CD8-positive, alpha-beta memory T cell (primary cell): ENCODE measurements at regions not wholly inside any gene's neighbourhood (a gene's known extent, or its start where the extent isn't known, plus 50 kb on each side); places are given as distances from the start of the nearest gene placed in this dataset.

Experiments
- CTCF ChIA-PET: fragments of 350-600 bp; sonication (Branson Sonifier 250); formaldehyde crosslinking; loops from one replicate; lab custom pipeline; 2021; ENCODE audit warnings: antibody characterized with exemption; lab: Charles Lee
- POLR2A ChIA-PET: fragments of 350-600 bp; sonication (Branson Sonifier 250); formaldehyde crosslinking; loops from one replicate; lab custom pipeline; 2021; ENCODE audit warnings: antibody characterized with exemption; lab: Charles Lee
- DNase-seq, 5 donors: peaks; one replicate each; pipeline versions ENCODE4 v3.0.0 to v3.0.0-alpha.2; 2020 to 2022; ENCODE audit warnings: mixed read lengths in 1 of 5
- H3K27ac ChIP-seq: one replicate; pipeline ENCODE4 v1.7.0; 2013; ENCODE audit warnings: low read depth, mild to moderate bottlenecking, low read length, moderate library complexity
- H3K27me3 ChIP-seq: 2 replicates; pipeline ENCODE4 v1.7.0; 2013; ENCODE audit warnings: low read length, mild to moderate bottlenecking; ENCODE audit not compliant: insufficient read depth, poor library complexity, severe bottlenecking
- H3K36me3 ChIP-seq: 2 replicates; pipeline ENCODE4 v1.7.0; 2013; ENCODE audit warnings: mild to moderate bottlenecking, low read length, moderate library complexity; ENCODE audit not compliant: insufficient read depth
- H3K4me1 ChIP-seq: 2 replicates; pipeline ENCODE4 v1.7.0; 2013; ENCODE audit warnings: mild to moderate bottlenecking, low read length, moderate library complexity; ENCODE audit not compliant: insufficient read depth
- H3K4me3 ChIP-seq: 2 replicates; pipeline ENCODE4 v1.7.0; 2013; ENCODE audit warnings: mild to moderate bottlenecking, low read length
- H3K9me3 ChIP-seq: 2 replicates; pipeline ENCODE4 v1.7.0; 2013; ENCODE audit warnings: mild to moderate bottlenecking, low read length
- H3K27ac Mint-ChIP-seq, 8 donors: one replicate each; pipeline ENCODE4 v1.8.0; 2020 to 2021; ENCODE audit warnings: mixed read lengths in 8 of 8, mild to moderate bottlenecking in 6 of 8, inconsistent platforms in 3 of 8, moderate library complexity in 3 of 8
- H3K27me3 Mint-ChIP-seq, 2 donors: one replicate each; pipeline ENCODE4 v1.8.0; 2020 to 2021; ENCODE audit warnings: mixed read lengths in 2 of 2, mild to moderate bottlenecking in 1 of 2, moderate library complexity in 1 of 2
- H3K36me3 Mint-ChIP-seq, 3 donors: one replicate each; pipeline ENCODE4 v1.8.0; 2020 to 2021; ENCODE audit warnings: mixed read lengths in 3 of 3, inconsistent platforms in 1 of 3, mild to moderate bottlenecking in 1 of 3
- H3K4me1 Mint-ChIP-seq, 3 donors: one replicate each; pipeline ENCODE4 v1.8.0; 2020 to 2021; ENCODE audit warnings: mixed read lengths in 3 of 3, inconsistent platforms in 1 of 3, mild to moderate bottlenecking in 1 of 3
- H3K4me3 Mint-ChIP-seq, 7 donors: one replicate each; pipeline ENCODE4 v1.8.0; 2020 to 2021; ENCODE audit warnings: mixed read lengths in 7 of 7, mild to moderate bottlenecking in 6 of 7, moderate library complexity in 4 of 7, inconsistent platforms in 2 of 7
- H3K9me3 Mint-ChIP-seq, 5 donors: one replicate each; pipeline ENCODE4 v1.8.0; 2020 to 2022; ENCODE audit warnings: mixed read lengths in 5 of 5, mild to moderate bottlenecking in 3 of 5, moderate library complexity in 2 of 5, inconsistent platforms in 1 of 5

- H3K4me3 Mint-ChIP-seq, result no peak overlapping the region
- H3K4me1 Mint-ChIP-seq, result no peaks in the 10 kb centered on the region
- H3K9me3 Mint-ChIP-seq, result no peaks in the 10 kb centered on the region
- H3K36me3 ChIP-seq, result no peaks in the 10 kb centered on the region
- H3K36me3 Mint-ChIP-seq, result no peaks in the 10 kb centered on the region
- no peak overlapping the region for H3K27ac Mint-ChIP-seq
- no peaks in the 10 kb centered on the region for H3K9me3 ChIP-seq
- H3K27me3 ChIP-seq, result no peaks in the 10 kb centered on the region
- H3K4me1 ChIP-seq, result no peaks in the 10 kb centered on the region
- H3K27ac ChIP-seq, result no peak overlapping the region
- DNase-seq, result no peak
- H3K27me3 Mint-ChIP-seq, result peaks cover 0 to 8% of the 10 kb centered on the region in 2 donors
- ChIA-PET CTCF (no interaction called here), POLR2A (no interaction called here)
- H3K4me3 ChIP-seq, result no peak overlapping the region
These were observed 380.8 kb downstream of the BCOR start for GRCh38 chrX:39716802-39717540.

- Histone ChIP-seq H3K27me3 (no peaks in the 10 kb centered on the region), H3K4me1 (no peaks in the 10 kb centered on the region), H3K9me3 (no peaks in the 10 kb centered on the region), H3K27ac (no peak overlapping the region), H3K4me3 (no peak overlapping the region), H3K36me3 (no peaks in the 10 kb centered on the region)
- Mint-ChIP-seq H3K4me1 (peaks cover 0 to 1% (median 0%) of the 10 kb centered on the region in 3 donors), H3K27me3 (peaks cover 2 to 10% of the 10 kb centered on the region in 2 donors), H3K36me3 (no peaks in the 10 kb centered on the region), H3K27ac (no peak overlapping the region), H3K4me3 (no peak overlapping the region), H3K9me3 (peaks cover 0 to 5% (median 0%) of the 10 kb centered on the region in 5 donors)
- DNase-seq, result no peak
- CTCF ChIA-PET, result no interaction called here
- POLR2A ChIA-PET, result no interaction called here
These were observed 378.8 kb downstream of the BCOR start for GRCh38 chrX:39718981-39719380.

DNA sequence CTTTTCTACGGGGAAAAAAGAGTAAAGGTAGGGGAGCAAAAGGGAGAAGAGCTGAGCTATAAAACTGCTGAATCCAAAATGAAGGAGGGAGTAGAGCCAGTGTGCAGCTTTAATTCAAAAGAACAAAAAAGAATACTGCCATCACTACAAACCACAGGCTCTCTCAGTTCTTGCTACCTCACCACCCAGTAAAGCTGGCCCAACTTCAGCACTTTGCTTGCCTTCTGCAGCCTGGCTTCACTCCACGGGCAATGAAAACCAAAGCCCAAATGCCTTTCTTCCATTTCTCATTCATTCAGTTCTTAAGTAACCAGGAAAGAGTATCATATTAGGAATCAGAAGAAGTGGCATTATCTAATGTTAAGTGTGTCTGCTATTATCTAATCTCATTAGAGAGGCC lies 376.8 kb downstream of the BCOR start:
- Histone ChIP-seq H3K9me3 (no peaks in the 10 kb centered on the region), H3K27me3 (no peaks in the 10 kb centered on the region), H3K27ac (no peak overlapping the region), H3K36me3 (no peaks in the 10 kb centered on the region), H3K4me1 (no peaks in the 10 kb centered on the region), H3K4me3 (no peak overlapping the region)
- no peak for DNase-seq
- H3K27me3 Mint-ChIP-seq, result peaks cover 2 to 9% of the 10 kb centered on the region in 2 donors
- POLR2A ChIA-PET, result no interaction called here
- CTCF ChIA-PET, result no interaction called here
- peaks cover 8 to 9% (median 9%) of the 10 kb centered on the region in 3 donors for H3K4me1 Mint-ChIP-seq
- H3K9me3 Mint-ChIP-seq, result peaks cover 0 to 5% (median 0%) of the 10 kb centered on the region in 5 donors
- H3K27ac Mint-ChIP-seq, result no peak overlapping the region
- H3K4me3 Mint-ChIP-seq, result no peak overlapping the region
- no peaks in the 10 kb centered on the region for H3K36me3 Mint-ChIP-seq

DNA sequence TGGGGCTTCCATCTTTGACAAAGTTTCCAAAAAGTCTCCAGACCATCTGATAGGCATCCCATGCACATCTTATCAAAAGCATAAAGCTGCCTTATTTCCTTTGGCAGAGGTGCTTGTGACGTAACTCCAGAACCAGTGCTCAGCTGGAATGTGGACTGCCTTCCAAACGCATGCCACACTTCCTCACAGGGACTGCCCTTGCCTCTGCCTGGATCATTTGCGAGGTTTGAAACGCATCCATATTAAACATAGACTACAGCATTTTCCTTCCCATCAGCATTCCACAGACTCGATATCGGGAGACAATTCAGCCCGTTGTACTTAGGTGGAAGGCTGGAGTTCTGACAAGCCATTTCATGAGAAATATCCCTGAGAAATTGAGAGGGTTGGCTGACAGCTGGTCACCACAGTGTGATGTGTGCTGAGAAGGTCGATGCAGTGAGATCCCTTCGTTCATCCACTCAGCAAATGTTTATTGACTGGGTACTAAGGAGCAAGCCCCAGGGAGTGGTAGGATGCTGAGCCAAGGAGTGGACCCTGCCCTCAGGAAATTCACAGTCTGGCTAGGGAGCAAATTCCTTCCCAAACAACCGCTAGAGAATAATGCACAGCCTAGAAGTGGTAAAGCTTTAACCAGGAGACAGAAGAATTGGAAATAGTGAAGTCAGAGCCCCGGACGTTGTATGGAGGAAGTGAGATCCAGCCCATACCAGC lies 376.0 kb downstream of the BCOR start:
- Mint-ChIP-seq H3K27ac (no peak overlapping the region), H3K27me3 (peaks cover 2 to 9% of the 10 kb centered on the region in 2 donors)

DNA sequence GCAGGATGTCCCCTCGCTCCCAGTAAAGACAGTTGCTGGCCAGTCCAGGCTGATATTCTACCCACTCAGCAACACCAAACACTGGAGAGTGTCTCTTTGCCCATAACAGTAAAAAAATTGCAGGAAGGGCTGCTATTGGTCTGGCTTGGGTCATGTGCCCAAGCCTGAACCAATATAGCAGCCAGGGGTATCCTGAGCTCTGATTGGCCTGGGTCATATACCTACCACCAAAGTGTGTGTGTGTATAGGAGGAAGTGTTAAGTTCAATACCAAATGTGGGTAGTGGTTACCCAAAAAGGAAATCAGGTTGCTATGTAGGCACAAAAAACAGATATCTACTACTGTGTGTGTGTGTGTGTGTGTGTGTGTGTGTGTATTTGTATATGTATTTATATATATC lies 373.2 kb downstream of the BCOR start:
- Histone ChIP-seq H3K27me3 (no peaks in the 10 kb centered on the region), H3K27ac (no peak overlapping the region), H3K4me3 (no peak overlapping the region), H3K36me3 (no peaks in the 10 kb centered on the region), H3K4me1 (no peaks in the 10 kb centered on the region), H3K9me3 (no peaks in the 10 kb centered on the region)
- ChIA-PET CTCF (no interaction called here), POLR2A (no interaction called here)
- Mint-ChIP-seq H3K36me3 (no peaks in the 10 kb centered on the region), H3K27ac (peak overlapping the region in 4 of 8 donors; percentile 12 to 80 (median 44)), H3K4me1 (peaks cover 8 to 9% (median 9%) of the 10 kb centered on the region in 3 donors), H3K9me3 (peaks cover 0 to 5% (median 0%) of the 10 kb centered on the region in 5 donors), H3K4me3 (no peak overlapping the region), H3K27me3 (peaks cover 2 to 10% of the 10 kb centered on the region in 2 donors)
- DNase-seq, result peak in 2 of 5 donors; percentile 4 to 40

More for the DNA sequence above, 376.0 kb downstream of the BCOR start:
- ChIA-PET POLR2A (no interaction called here), CTCF (no interaction called here)
- Mint-ChIP-seq H3K9me3 (peaks cover 0 to 5% (median 0%) of the 10 kb centered on the region in 5 donors), H3K36me3 (no peaks in the 10 kb centered on the region), H3K4me3 (no peak overlapping the region), H3K4me1 (peaks cover 8 to 9% (median 9%) of the 10 kb centered on the region in 3 donors)
- Histone ChIP-seq H3K27me3 (no peaks in the 10 kb centered on the region), H3K4me3 (no peak overlapping the region), H3K4me1 (no peaks in the 10 kb centered on the region), H3K27ac (no peak overlapping the region), H3K36me3 (no peaks in the 10 kb centered on the region), H3K9me3 (no peaks in the 10 kb centered on the region)
- no peak for DNase-seq

- Histone ChIP-seq H3K4me3 (no peak overlapping the region), H3K27ac (no peak overlapping the region), H3K9me3 (no peaks in the 10 kb centered on the region), H3K27me3 (no peaks in the 10 kb centered on the region), H3K4me1 (no peaks in the 10 kb centered on the region), H3K36me3 (no peaks in the 10 kb centered on the region)
- Mint-ChIP-seq H3K27ac (peak overlapping the region in 2 of 8 donors; percentile 5 to 80), H3K4me1 (peaks cover 8 to 9% (median 9%) of the 10 kb centered on the region in 3 donors), H3K36me3 (no peaks in the 10 kb centered on the region), H3K4me3 (no peak overlapping the region), H3K27me3 (peaks cover 2 to 10% of the 10 kb centered on the region in 2 donors), H3K9me3 (peaks cover 0 to 5% (median 0%) of the 10 kb centered on the region in 5 donors)
- no peak for DNase-seq
- ChIA-PET POLR2A (no interaction called here), CTCF (no interaction called here)
These were observed 372.6 kb downstream of the BCOR start for GRCh38 chrX:39725114-39725513.

GRCh38 chrX:39725928-39726619 lies 371.7 kb downstream of the BCOR start:
- Mint-ChIP-seq H3K9me3 (peaks cover 0 to 5% (median 0%) of the 10 kb centered on the region in 5 donors), H3K4me1 (peaks cover 12 to 15% (median 14%) of the 10 kb centered on the region in 3 donors), H3K27me3 (peaks cover 2 to 12% of the 10 kb centered on the region in 2 donors), H3K4me3 (no peak overlapping the region), H3K36me3 (no peaks in the 10 kb centered on the region), H3K27ac (no peak overlapping the region)
- Histone ChIP-seq H3K4me1 (peaks cover 2% of the 10 kb centered on the region), H3K9me3 (no peaks in the 10 kb centered on the region), H3K4me3 (no peak overlapping the region), H3K36me3 (no peaks in the 10 kb centered on the region), H3K27ac (no peak overlapping the region), H3K27me3 (no peaks in the 10 kb centered on the region)
- CTCF ChIA-PET, result no interaction called here
- POLR2A ChIA-PET, result no interaction called here
- no peak for DNase-seq

- CTCF ChIA-PET, result interaction anchor here (1.0 kb wide), 1 partner anchor 21 kb away, joined by 3 read pairs; no protein-coding TSS in a partner anchor
These were observed 371.0 kb downstream of the BCOR start for GRCh38 chrX:39726771-39727170.

More at GRCh38 chrX:39726771-39727170, 371.0 kb downstream of the BCOR start:
- no peaks in the 10 kb centered on the region for H3K27me3 ChIP-seq
- no peak overlapping the region for H3K27ac ChIP-seq
- peaks cover 3% of the 10 kb centered on the region for H3K4me1 ChIP-seq
- peaks cover 2 to 12% of the 10 kb centered on the region in 2 donors for H3K27me3 Mint-ChIP-seq
- no peak overlapping the region for H3K4me3 Mint-ChIP-seq
- peaks cover 0 to 5% (median 0%) of the 10 kb centered on the region in 5 donors for H3K9me3 Mint-ChIP-seq
- no peaks in the 10 kb centered on the region for H3K36me3 ChIP-seq
- H3K27ac Mint-ChIP-seq, result no peak overlapping the region
- DNase-seq, result no peak
- H3K36me3 Mint-ChIP-seq, result no peaks in the 10 kb centered on the region
- POLR2A ChIA-PET, result no interaction called here
- H3K9me3 ChIP-seq, result no peaks in the 10 kb centered on the region
- peaks cover 12 to 16% (median 14%) of the 10 kb centered on the region in 3 donors for H3K4me1 Mint-ChIP-seq
- no peak overlapping the region for H3K4me3 ChIP-seq
